Nephron progenitor cell (in vitro differentiated cells): ENCODE measurements at regions not wholly inside any gene's neighbourhood (a gene's known extent, or its start where the extent isn't known, plus 50 kb on each side); places are given as distances from the start of the nearest gene placed in this dataset.

Experiments
- DNase-seq: peaks from one replicate; pipeline ENCODE4 v3.0.0; 2021
- H3K27ac Mint-ChIP-seq: 2 replicates; pipeline ENCODE4 v1.8.0; 2021; ENCODE audit warnings: mild to moderate bottlenecking, moderate library complexity, mixed read lengths
- H3K27me3 Mint-ChIP-seq: 2 replicates; pipeline ENCODE4 v1.8.0; 2021; ENCODE audit warnings: mild to moderate bottlenecking, low read depth, mixed read lengths; ENCODE audit not compliant: poor library complexity
- H3K36me3 Mint-ChIP-seq: 2 replicates; pipeline ENCODE4 v1.8.0; 2021; ENCODE audit warnings: low read depth, mixed read lengths
- H3K4me1 Mint-ChIP-seq: 2 replicates; pipeline ENCODE4 v1.8.0; 2021; ENCODE audit warnings: mixed read lengths
- H3K4me3 Mint-ChIP-seq: 2 replicates; pipeline ENCODE4 v1.8.0; 2021; ENCODE audit warnings: mild to moderate bottlenecking, moderate library complexity, mixed read lengths
- H3K9me3 Mint-ChIP-seq: 2 replicates; pipeline ENCODE4 v1.8.0; 2021; ENCODE audit warnings: mild to moderate bottlenecking, moderate library complexity, mixed read lengths
- CTCF ChIP-seq: fragments of 200-600 bp; sonication (generic); IDR thresholded peaks from 2 replicates; pipeline ENCODE4 v1.5.0; 2021; ENCODE audit warnings: antibody characterized with exemption

GRCh38 chr10:47116445-47116844 is 183.6 kb upstream of the GDF10 start:
- Mint-ChIP-seq H3K4me1 (no peaks in the 10 kb centered on the region), H3K4me3 (no peak overlapping the region), H3K9me3 (no peaks in the 10 kb centered on the region), H3K27ac (no peak overlapping the region), H3K36me3 (no peaks in the 10 kb centered on the region), H3K27me3 (peaks cover 17% of the 10 kb centered on the region)
- TF ChIP-seq CTCF, result no peak
- no peak for DNase-seq

- DNase-seq, result no peak
- Mint-ChIP-seq H3K4me3 (no peak overlapping the region), H3K27me3 (peaks cover 12% of the 10 kb centered on the region), H3K4me1 (no peaks in the 10 kb centered on the region), H3K9me3 (no peaks in the 10 kb centered on the region), H3K36me3 (no peaks in the 10 kb centered on the region), H3K27ac (no peak overlapping the region)
- TF ChIP-seq CTCF, result no peak
Measured at GRCh38 chr10:47118326-47118725, 181.7 kb upstream of the GDF10 start.

GRCh38 chr10:47121336-47121735 is 178.7 kb upstream of the GDF10 start:
- H3K9me3 Mint-ChIP-seq, result no peaks in the 10 kb centered on the region
- H3K4me3 Mint-ChIP-seq, result no peak overlapping the region
- no peak overlapping the region for H3K27ac Mint-ChIP-seq
- no peak for TF ChIP-seq CTCF
- no peaks in the 10 kb centered on the region for H3K4me1 Mint-ChIP-seq
- no peaks in the 10 kb centered on the region for H3K36me3 Mint-ChIP-seq
- no peak for DNase-seq
- peaks cover 6% of the 10 kb centered on the region for H3K27me3 Mint-ChIP-seq

GRCh38 chr10:47123716-47124288 is 176.2 kb upstream of the GDF10 start:
- Mint-ChIP-seq H3K27me3 (peaks cover 6% of the 10 kb centered on the region), H3K4me3 (no peak overlapping the region), H3K36me3 (no peaks in the 10 kb centered on the region), H3K9me3 (no peaks in the 10 kb centered on the region), H3K27ac (no peak overlapping the region), H3K4me1 (no peaks in the 10 kb centered on the region)
- TF ChIP-seq CTCF, result no peak
- DNase-seq, result no peak

- DNase-seq, result no peak
- Mint-ChIP-seq H3K27ac (no peak overlapping the region), H3K36me3 (no peaks in the 10 kb centered on the region), H3K4me3 (no peak overlapping the region), H3K27me3 (no peaks in the 10 kb centered on the region), H3K9me3 (no peaks in the 10 kb centered on the region), H3K4me1 (no peaks in the 10 kb centered on the region)
- TF ChIP-seq CTCF, result no peak
Measured at GRCh38 chr10:47127188-47127785, 172.7 kb upstream of the GDF10 start.

- no peak for DNase-seq
- no peaks in the 10 kb centered on the region for H3K4me1 Mint-ChIP-seq
- H3K27me3 Mint-ChIP-seq, result no peaks in the 10 kb centered on the region
- TF ChIP-seq CTCF, result no peak
- H3K9me3 Mint-ChIP-seq, result no peaks in the 10 kb centered on the region
- no peak overlapping the region for H3K27ac Mint-ChIP-seq
- no peaks in the 10 kb centered on the region for H3K36me3 Mint-ChIP-seq
- no peak overlapping the region for H3K4me3 Mint-ChIP-seq
Measured at GRCh38 chr10:47130491-47130890, 169.5 kb upstream of the GDF10 start.
